ENCODE measurements at regions not wholly inside any gene's neighbourhood (a gene's known extent, or its start where the extent isn't known, plus 50 kb on each side); places are given as distances from the start of the nearest gene placed in this dataset.

DNA sequence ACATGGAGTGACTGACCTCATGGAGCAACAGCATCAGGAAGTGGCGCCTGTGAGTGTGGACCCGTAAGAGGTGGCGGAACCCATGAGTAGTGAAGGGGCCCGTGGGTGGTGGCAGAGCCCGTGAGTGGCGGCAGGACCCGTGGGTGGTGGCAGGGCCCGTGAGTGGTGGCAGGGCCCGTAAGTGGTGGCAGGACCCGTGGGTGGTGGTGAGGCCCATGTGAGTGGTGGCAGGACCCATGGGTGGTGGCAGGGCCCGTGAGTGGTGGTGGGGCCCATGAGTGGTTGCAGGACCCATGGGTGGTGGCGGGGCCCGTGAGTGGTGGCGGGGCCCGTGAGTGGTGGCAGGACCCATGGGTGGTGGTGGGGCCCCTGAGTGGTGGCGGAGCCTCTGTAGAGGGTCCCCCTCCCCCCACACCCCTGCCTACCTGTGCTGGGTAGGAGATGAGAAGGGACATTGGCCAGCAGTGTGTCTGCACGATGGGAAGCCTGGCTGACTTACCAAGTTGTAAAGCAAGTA is 407.7 kb upstream of the SALL3 start:
- H3K9me3 Mint-ChIP-seq = peaks cover 14 to 66% (median 24%) of the 10 kb centered on the region in 11 donors
- Histone ChIP-seq H3K4me3 (ENCODE audit: low read length) (no peak overlapping the region), H3K36me3 (ENCODE audit: control insufficient read depth in 2 of 3, insufficient read depth in 3 of 3, low read length in 3 of 3) (no peaks in the 10 kb centered on the region), H3K27me3 (ENCODE audit: control insufficient read depth in 2 of 2, insufficient read depth in 2 of 2, low read length in 2 of 2) (no peaks in the 10 kb centered on the region), H3K4me1 (ENCODE audit: control insufficient read depth in 2 of 2, insufficient read depth in 2 of 2, low read length in 2 of 2) (no peaks in the 10 kb centered on the region), H3K27ac (ENCODE audit: low read depth, low read length) (no peak overlapping the region), H3K9me3 (ENCODE audit: control insufficient read depth in 2 of 3, low read length in 3 of 3) (peaks cover 0 to 24% (median 5%) of the 10 kb centered on the region in 3 experiments)
- CTCF ChIA-PET = no interaction called here
- H3K4me3 Mint-ChIP-seq = no peak overlapping the region
- POLR2A ChIA-PET = no interaction called here
- DNase-seq (no peak), ATAC-seq (peak; percentile 16)
- no peak overlapping the region for H3K27ac Mint-ChIP-seq
- no peaks in the 10 kb centered on the region for H3K4me1 Mint-ChIP-seq
- H3K36me3 Mint-ChIP-seq = peaks cover 0 to 12% (median 6%) of the 10 kb centered on the region in 5 donors
- intact Hi-C loops (cut with micrococcal nuclease) = no loop called here
- peaks cover 0 to 7% (median 0%) of the 10 kb centered on the region in 5 donors for H3K27me3 Mint-ChIP-seq

DNA sequence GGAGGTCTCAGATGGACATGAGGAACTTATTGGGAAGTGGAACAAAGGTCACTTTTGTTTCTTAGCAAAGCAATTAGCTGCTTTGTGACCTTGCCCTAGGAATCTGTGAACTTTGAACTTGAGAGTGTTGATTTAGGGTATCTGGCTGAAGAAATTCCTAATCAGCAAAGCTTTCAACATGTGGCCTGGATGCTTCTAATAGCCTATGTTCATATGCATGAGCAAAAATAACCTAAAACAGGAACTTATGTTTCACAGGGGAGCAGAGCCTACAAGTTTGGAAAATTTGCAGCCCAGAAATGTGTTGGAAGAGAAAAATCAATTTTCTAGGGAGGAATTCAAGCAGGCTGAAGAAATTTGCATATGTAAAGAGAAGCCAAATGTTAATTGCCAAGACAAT is 405.8 kb upstream of the SALL3 start:
- H3K27me3 Mint-ChIP-seq = peaks cover 0 to 7% (median 0%) of the 10 kb centered on the region in 5 donors

DNA sequence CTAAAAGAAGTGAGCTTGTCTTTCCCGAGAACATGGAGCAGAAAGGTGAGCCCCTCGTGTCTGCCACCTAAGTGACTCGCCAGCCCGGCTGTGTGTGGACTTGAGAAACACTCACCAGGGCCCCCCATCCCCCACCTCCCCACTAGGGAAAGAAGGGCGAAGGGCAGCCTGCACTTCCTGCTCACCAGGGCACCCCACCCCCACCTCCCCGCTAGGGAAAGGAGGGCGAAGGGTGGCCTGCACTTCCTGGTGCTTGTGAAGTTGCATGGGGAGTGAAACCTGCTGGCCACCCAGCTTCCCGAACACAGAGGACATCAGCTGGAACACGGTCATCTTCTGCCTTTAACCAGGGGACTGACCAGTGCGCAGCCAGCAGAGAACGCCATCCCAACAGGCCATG is 402.7 kb upstream of the SALL3 start:
- no peaks in the 10 kb centered on the region for H3K4me1 ChIP-seq (ENCODE audit: control insufficient read depth in 2 of 2, insufficient read depth in 2 of 2, low read length in 2 of 2)
- ChIA-PET POLR2A (no interaction called here), CTCF (no interaction called here)
- Mint-ChIP-seq H3K4me1 (no peaks in the 10 kb centered on the region), H3K27me3 (peaks cover 0 to 7% (median 0%) of the 10 kb centered on the region in 5 donors), H3K9me3 (peaks cover 4 to 32% (median 18%) of the 10 kb centered on the region in 11 donors), H3K36me3 (peaks cover 0 to 12% (median 6%) of the 10 kb centered on the region in 5 donors), H3K27ac (no peak overlapping the region), H3K4me3 (no peak overlapping the region)
- H3K9me3 ChIP-seq (ENCODE audit: control insufficient read depth in 2 of 3, low read length in 3 of 3) = peaks cover 0 to 21% (median 5%) of the 10 kb centered on the region in 3 experiments
- H3K27me3 ChIP-seq (ENCODE audit: control insufficient read depth in 2 of 2, insufficient read depth in 2 of 2, low read length in 2 of 2) = no peaks in the 10 kb centered on the region
- intact Hi-C loops (cut with micrococcal nuclease) = no loop called here
- H3K4me3 ChIP-seq (ENCODE audit: low read length) = no peak overlapping the region
- DNase-seq = no peak
- no peak for ATAC-seq
- H3K36me3 ChIP-seq (ENCODE audit: control insufficient read depth in 2 of 3, insufficient read depth in 3 of 3, low read length in 3 of 3) = no peaks in the 10 kb centered on the region
- no peak overlapping the region for H3K27ac ChIP-seq (ENCODE audit: low read depth, low read length)

More for the DNA sequence above, 405.8 kb upstream of the SALL3 start:
- Histone ChIP-seq H3K4me3 (ENCODE audit: low read length) (no peak overlapping the region), H3K27me3 (ENCODE audit: control insufficient read depth in 2 of 2, insufficient read depth in 2 of 2, low read length in 2 of 2) (no peaks in the 10 kb centered on the region), H3K4me1 (ENCODE audit: control insufficient read depth in 2 of 2, insufficient read depth in 2 of 2, low read length in 2 of 2) (no peaks in the 10 kb centered on the region), H3K27ac (ENCODE audit: low read depth, low read length) (no peak overlapping the region), H3K36me3 (ENCODE audit: control insufficient read depth in 2 of 3, insufficient read depth in 3 of 3, low read length in 3 of 3) (no peaks in the 10 kb centered on the region), H3K9me3 (ENCODE audit: control insufficient read depth in 2 of 3, low read length in 3 of 3) (peaks cover 0 to 24% (median 5%) of the 10 kb centered on the region in 3 experiments)
- Mint-ChIP-seq H3K4me3 (no peak overlapping the region), H3K4me1 (no peaks in the 10 kb centered on the region), H3K36me3 (peaks cover 0 to 12% (median 6%) of the 10 kb centered on the region in 5 donors), H3K9me3 (peaks cover 9 to 54% (median 23%) of the 10 kb centered on the region in 11 donors), H3K27ac (no peak overlapping the region)
- POLR2A ChIA-PET = no interaction called here
- DNase-seq (no peak), ATAC-seq (no peak)
- CTCF ChIA-PET = no interaction called here
- intact Hi-C loops (cut with micrococcal nuclease) = no loop called here

DNA sequence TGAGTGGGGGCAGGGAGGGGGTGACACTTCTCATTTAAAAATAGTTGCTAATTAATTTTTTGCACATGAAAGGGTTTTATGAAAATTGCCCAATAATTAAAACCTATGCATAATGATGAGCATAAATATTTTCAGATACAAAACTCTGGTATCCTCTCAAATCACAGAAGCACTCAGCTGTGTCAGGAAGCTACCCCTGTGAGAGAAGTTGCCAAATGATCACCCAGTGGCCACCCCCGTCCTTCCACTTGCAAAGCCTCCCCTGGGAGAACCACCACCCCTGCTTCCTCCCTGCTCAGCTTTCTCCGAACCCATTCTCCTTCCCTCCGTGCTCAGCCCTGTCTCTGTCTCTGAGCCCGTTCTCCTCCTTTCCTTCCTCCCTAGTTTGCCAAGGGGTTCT is 400.2 kb upstream of the SALL3 start:
- Histone ChIP-seq H3K4me3 (ENCODE audit: low read length) (no peak overlapping the region), H3K4me1 (ENCODE audit: control insufficient read depth in 2 of 2, insufficient read depth in 2 of 2, low read length in 2 of 2) (no peaks in the 10 kb centered on the region), H3K36me3 (ENCODE audit: control insufficient read depth in 2 of 3, insufficient read depth in 3 of 3, low read length in 3 of 3) (no peaks in the 10 kb centered on the region), H3K27ac (ENCODE audit: low read depth, low read length) (no peak overlapping the region), H3K9me3 (ENCODE audit: control insufficient read depth in 2 of 3, low read length in 3 of 3) (peaks cover 0 to 2% (median 0%) of the 10 kb centered on the region in 3 experiments), H3K27me3 (ENCODE audit: control insufficient read depth in 2 of 2, insufficient read depth in 2 of 2, low read length in 2 of 2) (no peaks in the 10 kb centered on the region)
- DNase-seq = no peak
- ATAC-seq = no peak
- H3K27ac Mint-ChIP-seq = no peak overlapping the region
- peaks cover 0 to 10% (median 0%) of the 10 kb centered on the region in 5 donors for H3K36me3 Mint-ChIP-seq
- ChIA-PET POLR2A (no interaction called here), CTCF (no interaction called here)
- intact Hi-C loops (cut with micrococcal nuclease) = no loop called here
- H3K4me3 Mint-ChIP-seq = no peak overlapping the region
- H3K27me3 Mint-ChIP-seq = peaks cover 0 to 6% (median 0%) of the 10 kb centered on the region in 5 donors
- H3K4me1 Mint-ChIP-seq = no peaks in the 10 kb centered on the region
- H3K9me3 Mint-ChIP-seq = peaks cover 4 to 14% (median 8%) of the 10 kb centered on the region in 11 donors

DNA sequence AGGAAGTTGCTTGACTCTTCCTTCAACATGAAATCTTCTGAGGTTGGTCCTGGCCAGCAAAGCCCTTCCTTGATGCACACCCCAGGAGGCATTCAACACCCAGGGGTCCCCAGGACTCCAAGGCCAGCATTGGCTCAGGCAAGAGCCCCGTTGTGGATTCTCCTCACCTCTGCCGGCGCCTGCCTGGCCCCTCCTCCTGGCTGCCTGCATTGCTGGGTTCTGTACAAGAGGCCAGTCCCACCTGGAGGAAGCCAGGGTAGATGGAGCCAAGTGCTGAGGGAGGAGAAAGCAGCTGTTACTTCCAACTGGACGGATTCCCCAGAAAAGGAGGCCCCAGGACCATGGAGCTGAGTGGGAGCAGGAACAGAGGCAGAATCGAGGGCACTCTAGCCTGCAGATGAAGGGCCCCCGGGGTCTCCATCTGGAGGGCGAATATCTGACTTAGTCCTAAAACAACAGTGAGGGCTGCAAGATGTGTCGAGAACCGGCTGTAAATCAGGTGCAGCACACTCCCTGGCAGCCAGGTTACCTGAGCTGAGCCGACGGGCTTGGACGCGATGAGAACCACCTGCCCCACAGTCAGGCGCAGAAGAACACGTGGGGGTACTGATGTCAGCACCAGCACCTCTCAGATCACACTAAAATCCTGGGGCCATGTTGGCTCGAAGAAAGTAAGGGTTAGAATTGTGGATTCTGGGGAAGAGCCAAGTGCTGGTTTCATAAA is 399.6 kb upstream of the SALL3 start:
- Mint-ChIP-seq H3K9me3 (peaks cover 1 to 11% (median 3%) of the 10 kb centered on the region in 11 donors), H3K4me1 (no peaks in the 10 kb centered on the region), H3K27ac (no peak overlapping the region), H3K4me3 (no peak overlapping the region), H3K27me3 (no peaks in the 10 kb centered on the region), H3K36me3 (peaks cover 0 to 4% (median 0%) of the 10 kb centered on the region in 5 donors)
- Histone ChIP-seq H3K9me3 (ENCODE audit: control insufficient read depth in 2 of 3, low read length in 3 of 3) (no peaks in the 10 kb centered on the region), H3K27me3 (ENCODE audit: control insufficient read depth in 2 of 2, insufficient read depth in 2 of 2, low read length in 2 of 2) (no peaks in the 10 kb centered on the region), H3K36me3 (ENCODE audit: control insufficient read depth in 2 of 3, insufficient read depth in 3 of 3, low read length in 3 of 3) (no peaks in the 10 kb centered on the region), H3K4me1 (ENCODE audit: control insufficient read depth in 2 of 2, insufficient read depth in 2 of 2, low read length in 2 of 2) (no peaks in the 10 kb centered on the region), H3K27ac (ENCODE audit: low read depth, low read length) (no peak overlapping the region), H3K4me3 (ENCODE audit: low read length) (no peak overlapping the region)
- no peak for ATAC-seq
- ChIA-PET POLR2A (no interaction called here), CTCF (no interaction called here)
- intact Hi-C loops (cut with micrococcal nuclease) = no loop called here
- no peak for DNase-seq

DNA sequence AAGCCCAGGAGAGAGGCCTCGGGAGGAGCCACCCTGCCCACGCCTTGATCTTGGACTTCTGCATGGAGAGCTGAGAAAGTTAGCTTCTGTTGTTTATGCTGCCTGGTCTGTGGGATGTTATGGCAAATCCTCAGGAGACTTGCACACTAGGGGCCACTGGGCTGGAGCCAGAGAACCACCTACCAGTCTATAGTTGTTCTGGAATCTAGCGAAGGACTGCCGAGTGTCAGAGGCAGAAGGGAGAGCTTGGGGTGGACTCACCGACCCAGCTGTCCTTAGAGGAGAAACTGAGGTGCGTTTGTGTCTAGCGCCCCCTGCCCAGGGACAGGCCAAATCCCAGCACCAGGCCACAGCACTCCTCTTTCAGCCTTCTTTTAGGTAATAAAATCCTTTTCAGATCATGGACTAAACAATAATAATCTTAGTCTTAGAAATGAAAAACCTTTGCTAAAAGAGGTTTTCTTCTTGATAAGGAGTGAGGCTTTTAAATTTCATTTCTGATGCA is 398.7 kb upstream of the SALL3 start:
- H3K27ac Mint-ChIP-seq = no peak overlapping the region
- Histone ChIP-seq H3K27me3 (ENCODE audit: control insufficient read depth in 2 of 2, insufficient read depth in 2 of 2, low read length in 2 of 2) (no peaks in the 10 kb centered on the region), H3K4me3 (ENCODE audit: low read length) (no peak overlapping the region), H3K27ac (ENCODE audit: low read depth, low read length) (no peak overlapping the region), H3K9me3 (ENCODE audit: control insufficient read depth in 2 of 3, low read length in 3 of 3) (no peaks in the 10 kb centered on the region), H3K36me3 (ENCODE audit: control insufficient read depth in 2 of 3, insufficient read depth in 3 of 3, low read length in 3 of 3) (no peaks in the 10 kb centered on the region), H3K4me1 (ENCODE audit: control insufficient read depth in 2 of 2, insufficient read depth in 2 of 2, low read length in 2 of 2) (no peaks in the 10 kb centered on the region)
- no peak overlapping the region for H3K4me3 Mint-ChIP-seq
- intact Hi-C loops (cut with micrococcal nuclease) = no loop called here
- ChIA-PET POLR2A (no interaction called here), CTCF (no interaction called here)
- H3K9me3 Mint-ChIP-seq = peaks cover 0 to 8% (median 3%) of the 10 kb centered on the region in 11 donors
- H3K36me3 Mint-ChIP-seq = no peaks in the 10 kb centered on the region
- peaks cover 0 to 2% (median 0%) of the 10 kb centered on the region in 5 donors for H3K27me3 Mint-ChIP-seq
- no peak for ATAC-seq
- no peak for DNase-seq
- H3K4me1 Mint-ChIP-seq = no peaks in the 10 kb centered on the region
